SW480 (cell line): ENCODE measurements at regions not wholly inside any gene's neighbourhood (a gene's known extent, or its start where the extent isn't known, plus 50 kb on each side); places are given as distances from the start of the nearest gene placed in this dataset.
"Not testable (repeated sequence)": the region's sequence is repeated elsewhere in the genome, so short reads cannot be mapped to it uniquely, and the experiment has no call there.

Experiments used
- DNase-seq: peaks from one replicate; pipeline ENCODE4 v3.0.0-alpha.2; 2016; ENCODE audit warnings: low spot score

- not testable (repeated sequence) for DNase-seq
Measured at GRCh38 chr12:10453-10852, 56.1 kb upstream of the IQSEC3 start.

- not testable (repeated sequence) for DNase-seq
Measured at GRCh38 chr12:10879-11812, 55.4 kb upstream of the IQSEC3 start.

GRCh38 chr12:12306-12705 lies 54.3 kb upstream of the IQSEC3 start:
- DNase-seq, result not testable (repeated sequence)

- DNase-seq, result not testable (repeated sequence)
Measured at GRCh38 chr12:12725-13640, 53.6 kb upstream of the IQSEC3 start.

DNA sequence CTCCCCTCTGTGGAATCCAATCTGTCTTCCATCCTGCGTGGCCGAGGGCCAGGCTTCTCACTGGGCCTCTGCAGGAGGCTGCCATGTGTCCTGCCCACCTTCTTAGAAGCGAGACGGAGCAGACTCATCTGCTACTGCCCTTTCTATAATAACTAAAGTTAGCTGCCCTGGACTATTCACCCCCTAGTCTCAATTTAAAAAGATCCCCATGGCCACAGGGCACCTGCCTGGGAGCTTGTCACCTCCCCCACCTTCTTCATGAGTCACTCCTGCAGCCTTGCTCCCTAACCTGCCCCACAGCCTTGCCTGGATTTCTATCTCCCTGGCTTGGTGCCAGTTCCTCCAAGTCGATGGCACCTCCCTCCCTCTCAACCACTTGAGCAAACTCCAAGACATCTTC lies 52.7 kb upstream of the IQSEC3 start:
- peak; percentile 1 for DNase-seq

DNA sequence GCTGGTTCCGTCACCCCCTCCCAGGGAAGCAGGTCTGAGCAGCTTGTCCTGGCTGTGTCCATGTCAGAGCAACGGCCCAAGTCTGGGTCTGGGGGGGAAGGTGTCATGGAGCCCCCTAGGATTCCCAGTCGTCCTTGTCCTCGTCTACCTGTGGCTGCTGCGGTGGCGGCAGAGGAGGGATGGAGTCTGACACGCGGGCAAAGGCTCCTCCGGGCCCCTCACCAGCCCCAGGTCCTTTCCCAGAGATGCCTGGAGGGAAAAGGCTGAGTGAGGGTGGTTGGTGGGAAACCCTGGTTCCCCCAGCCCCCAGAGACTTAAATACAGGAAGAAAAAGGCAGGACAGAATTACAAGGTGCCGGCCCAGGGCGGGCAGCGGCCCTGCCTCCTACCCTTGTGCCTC lies 51.9 kb upstream of the IQSEC3 start:
- DNase-seq, result not testable (repeated sequence)

DNA sequence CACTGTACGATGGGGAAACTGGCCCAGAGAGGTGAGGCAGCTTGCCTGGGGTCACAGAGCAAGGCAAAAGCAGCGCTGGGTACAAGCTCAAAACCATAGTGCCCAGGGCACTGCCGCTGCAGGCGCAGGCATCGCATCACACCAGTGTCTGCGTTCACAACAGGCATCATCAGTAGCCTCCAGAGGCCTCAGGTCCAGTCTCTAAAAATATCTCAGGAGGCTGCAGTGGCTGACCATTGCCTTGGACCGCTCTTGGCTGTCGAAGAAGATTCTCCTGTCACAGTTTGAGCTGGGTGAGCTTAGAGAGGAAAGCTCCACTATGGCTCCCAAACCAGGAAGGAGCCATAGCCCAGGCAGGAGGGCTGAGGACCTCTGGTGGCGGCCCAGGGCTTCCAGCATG lies 51.2 kb upstream of the IQSEC3 start:
- DNase-seq, result not testable (repeated sequence)

GRCh38 chr12:16019-16418 lies 50.5 kb upstream of the IQSEC3 start:
- not testable (repeated sequence) for DNase-seq

DNA sequence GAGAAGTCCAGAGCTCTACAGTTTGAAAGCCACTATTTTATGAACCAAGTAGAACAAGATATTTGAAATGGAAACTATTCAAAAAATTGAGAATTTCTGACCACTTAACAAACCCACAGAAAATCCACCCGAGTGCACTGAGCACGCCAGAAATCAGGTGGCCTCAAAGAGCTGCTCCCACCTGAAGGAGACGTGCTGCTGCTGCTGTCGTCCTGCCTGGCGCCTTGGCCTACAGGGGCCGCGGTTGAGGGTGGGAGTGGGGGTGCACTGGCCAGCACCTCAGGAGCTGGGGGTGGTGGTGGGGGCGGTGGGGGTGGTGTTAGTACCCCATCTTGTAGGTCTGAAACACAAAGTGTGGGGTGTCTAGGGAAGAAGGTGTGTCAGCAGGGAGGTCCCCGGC lies 50.0 kb upstream of the IQSEC3 start:
- DNase-seq, result not testable (repeated sequence)
